ENCODE measurements at regions not wholly inside any gene's neighbourhood (a gene's known extent, or its start where the extent isn't known, plus 50 kb on each side); places are given as distances from the start of the nearest gene placed in this dataset.

GRCh38 chr11:131038597-131038996 is 122.3 kb upstream of the SNX19 start:
- H3K23me2 ChIP-seq (ENCODE audit: insufficient read length, low read depth, low read length, poor library complexity, severe bottlenecking) = no peaks in the 10 kb centered on the region

More at GRCh38 chr11:131038597-131038996, 122.3 kb upstream of the SNX19 start:
- Histone ChIP-seq H3K4ac (ENCODE audit: low read depth, low read length) (no peak overlapping the region), H2BK120ac (ENCODE audit: low read depth, low read length, poor library complexity, severe bottlenecking) (no peak overlapping the region), H4K5ac (ENCODE audit: insufficient read length, low read depth, low read length) (no peak overlapping the region), H2BK15ac (ENCODE audit: low read depth, low read length) (no peak overlapping the region), H3K4me1 (ENCODE audit: insufficient read depth, low read length) (no peaks in the 10 kb centered on the region; the same call in 1 of the 2 replicates), H4K8ac (replicated peaks; ENCODE audit: insufficient read length, low read depth, low read length) (no peak overlapping the region), H2BK5ac (ENCODE audit: insufficient read length, low read length) (no peak overlapping the region), H3K56ac (ENCODE audit: insufficient read length, low read depth, low read length) (no peak overlapping the region), H2AK5ac (ENCODE audit: insufficient read length, low read length) (no peak overlapping the region), H3K79me2 (ENCODE audit: insufficient read depth, low read length) (no peaks in the 10 kb centered on the region), H3K18ac (ENCODE audit: insufficient read length, low read depth, low read length) (no peak overlapping the region), H3K79me1 (ENCODE audit: insufficient read depth, low read depth, low read length, poor library complexity, severe bottlenecking) (no peaks in the 10 kb centered on the region), H3K9ac (ENCODE audit: extremely low read depth, insufficient read length, low read length) (no peak overlapping the region), H3K4me2 (ENCODE audit: insufficient read depth, insufficient read length, low read length) (no peak overlapping the region), H3K27me3 (ENCODE audit: insufficient read depth, low read length) (no peaks in the 10 kb centered on the region), H3K27ac (ENCODE audit: insufficient read length, low read depth, low read length) (no peak overlapping the region), H4K91ac (ENCODE audit: insufficient read length, low read depth, low read length) (no peak overlapping the region), H2BK12ac (ENCODE audit: insufficient read length, low read depth, low read length) (no peak overlapping the region), H3K9me3 (ENCODE audit: control insufficient read depth, low read depth, low read length) (no peaks in the 10 kb centered on the region), H2AFZ (ENCODE audit: low read length) (no peak overlapping the region), H3K14ac (ENCODE audit: insufficient read depth, low read length) (no peak overlapping the region), H2BK20ac (ENCODE audit: low read depth, low read length, poor library complexity, severe bottlenecking) (no peak overlapping the region), H4K20me1 (ENCODE audit: control insufficient read depth, insufficient read depth, insufficient read length) (no peaks in the 10 kb centered on the region), H3K23ac (ENCODE audit: insufficient read length, low read depth, low read length) (no peak overlapping the region), H3T11ph (ENCODE audit: low read length) (no peak overlapping the region)
- Mint-ChIP-seq H3K9me3 (no peaks in the 10 kb centered on the region), H3K4me3 (no peak overlapping the region), H3K4me1 (peaks cover 1 to 12% of the 10 kb centered on the region in 2 experiments), H3K36me3 (ENCODE audit: insufficient read depth in 1 of 3, low read depth in 3 of 3) (no peaks in the 10 kb centered on the region), H3K27me3 (ENCODE audit: low read depth) (no peaks in the 10 kb centered on the region; the same call in none of the 2 replicates), H3K27ac (no peak overlapping the region)
- WGBS (ENCODE audit: extremely low coverage, insufficient read length, low lambda C conversion rate) = no CpG with 5 or more reads among the region's 5 CpGs
- DNase-seq = no peak
- peak; percentile 68 for TF ChIP-seq CTCF (conservative IDR thresholded peaks at IDR 0.05)

All from H9 (cell line).